ENCODE measurements at regions not wholly inside any gene's neighbourhood (a gene's known extent, or its start where the extent isn't known, plus 50 kb on each side); places are given as distances from the start of the nearest gene placed in this dataset.
A peak's percentile ranks its signal among the peaks of the same experiment; 100 is the strongest.

DNA sequence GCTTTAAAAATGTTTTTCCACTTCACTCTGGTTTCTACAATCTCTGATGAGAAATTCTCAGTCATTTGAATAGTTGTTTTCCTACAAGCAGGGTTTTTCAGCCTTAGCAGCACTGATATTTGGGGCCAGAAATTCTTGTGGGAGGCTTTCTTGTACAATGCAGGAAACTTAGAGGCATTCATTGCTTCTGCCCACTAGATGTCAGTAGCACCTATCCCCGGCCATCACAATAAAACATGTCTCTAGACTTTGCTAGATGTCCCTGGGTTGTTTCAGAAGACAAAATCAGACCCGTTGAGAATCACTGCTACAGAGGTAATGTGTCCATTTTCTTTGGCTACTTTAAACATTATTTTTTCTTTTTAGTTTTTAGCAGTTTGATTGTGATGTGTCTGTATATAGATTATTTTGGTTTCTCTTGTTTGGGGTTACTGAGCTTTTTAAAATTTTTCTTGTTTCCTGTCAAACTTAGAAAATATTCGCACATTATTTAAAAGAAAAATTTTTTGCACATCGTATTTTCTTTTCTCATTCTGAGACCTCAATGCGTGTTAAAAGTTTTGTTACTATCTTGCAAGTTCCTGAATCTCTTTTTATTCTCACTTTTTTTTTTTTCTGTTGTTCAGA, 60.8 kb upstream of the CCDC179 start:
- no peak overlapping the region for H3K4me3 ChIP-seq (replicated peaks; ENCODE audit: low read depth, low read length)
- TF ChIP-seq, protein P1, sequence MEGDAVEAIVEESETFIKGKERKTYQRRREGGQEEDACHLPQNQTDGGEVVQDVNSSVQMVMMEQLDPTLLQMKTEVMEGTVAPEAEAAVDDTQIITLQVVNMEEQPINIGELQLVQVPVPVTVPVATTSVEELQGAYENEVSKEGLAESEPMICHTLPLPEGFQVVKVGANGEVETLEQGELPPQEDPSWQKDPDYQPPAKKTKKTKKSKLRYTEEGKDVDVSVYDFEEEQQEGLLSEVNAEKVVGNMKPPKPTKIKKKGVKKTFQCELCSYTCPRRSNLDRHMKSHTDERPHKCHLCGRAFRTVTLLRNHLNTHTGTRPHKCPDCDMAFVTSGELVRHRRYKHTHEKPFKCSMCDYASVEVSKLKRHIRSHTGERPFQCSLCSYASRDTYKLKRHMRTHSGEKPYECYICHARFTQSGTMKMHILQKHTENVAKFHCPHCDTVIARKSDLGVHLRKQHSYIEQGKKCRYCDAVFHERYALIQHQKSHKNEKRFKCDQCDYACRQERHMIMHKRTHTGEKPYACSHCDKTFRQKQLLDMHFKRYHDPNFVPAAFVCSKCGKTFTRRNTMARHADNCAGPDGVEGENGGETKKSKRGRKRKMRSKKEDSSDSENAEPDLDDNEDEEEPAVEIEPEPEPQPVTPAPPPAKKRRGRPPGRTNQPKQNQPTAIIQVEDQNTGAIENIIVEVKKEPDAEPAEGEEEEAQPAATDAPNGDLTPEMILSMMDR (IDR thresholded peaks at IDR 0.05; ENCODE audit: low read depth, low read length, missing control alignments), result peak; percentile 79
- DNase-seq (ENCODE audit: extremely low read depth, low read depth), result peak; percentile 32

DNA sequence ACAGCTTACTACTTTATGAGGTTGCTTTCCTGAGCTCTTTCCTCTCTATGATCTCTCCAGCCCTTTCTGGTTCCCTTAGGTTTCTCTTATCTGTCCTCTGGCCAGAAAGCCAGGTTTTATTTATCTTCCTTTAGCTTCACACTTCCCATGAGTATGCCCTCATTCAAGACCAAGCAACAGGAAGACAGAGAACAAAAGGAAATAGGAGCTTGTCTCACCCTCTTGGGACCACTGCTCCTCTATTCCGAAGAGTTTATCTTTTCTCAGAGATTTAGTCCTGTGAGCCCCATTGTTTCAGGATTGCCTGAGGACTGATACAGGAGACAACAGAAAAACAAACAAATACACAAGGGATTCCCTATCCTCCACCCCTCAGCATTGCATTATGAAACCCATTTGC, 62.4 kb upstream of the CCDC179 start:
- no peak for DNase-seq (ENCODE audit: extremely low read depth, low read depth)
- no peak overlapping the region for H3K4me3 ChIP-seq (replicated peaks; ENCODE audit: low read depth, low read length)
- TF ChIP-seq, protein P1 (IDR thresholded peaks at IDR 0.05; ENCODE audit: low read depth, low read length, missing control alignments), result no peak

DNA sequence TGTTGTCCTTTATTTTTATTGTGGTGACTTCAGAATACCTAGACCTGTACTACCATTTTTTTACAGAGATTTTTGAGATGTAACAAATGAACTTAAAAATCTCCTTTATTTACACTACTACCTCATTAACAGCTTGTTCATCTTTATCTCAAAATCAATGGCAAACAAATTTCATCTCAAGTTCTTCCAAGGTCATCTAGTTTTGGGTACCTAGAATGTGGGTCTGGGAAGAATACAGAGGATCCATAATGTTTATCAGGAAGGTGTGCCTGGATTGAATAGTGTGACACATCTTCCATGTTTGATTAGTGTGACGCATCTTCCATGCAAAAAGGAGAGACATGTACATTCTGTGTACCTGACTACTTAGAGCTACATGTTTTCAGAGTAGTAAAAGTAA, 63.3 kb upstream of the CCDC179 start:
- TF ChIP-seq, protein P1 (IDR thresholded peaks at IDR 0.05; ENCODE audit: low read depth, low read length, missing control alignments), result no peak
- H3K4me3 ChIP-seq (replicated peaks; ENCODE audit: low read depth, low read length), result no peak overlapping the region
- no peak for DNase-seq (ENCODE audit: extremely low read depth, low read depth)

- TF ChIP-seq, protein P1 (IDR thresholded peaks at IDR 0.05; ENCODE audit: low read depth, low read length, missing control alignments), result no peak
- no peak for DNase-seq (ENCODE audit: extremely low read depth, low read depth)
- no peak overlapping the region for H3K4me3 ChIP-seq (replicated peaks; ENCODE audit: low read depth, low read length)
These were observed 66.1 kb upstream of the CCDC179 start for GRCh38 chr11:22926341-22926740.

DNA sequence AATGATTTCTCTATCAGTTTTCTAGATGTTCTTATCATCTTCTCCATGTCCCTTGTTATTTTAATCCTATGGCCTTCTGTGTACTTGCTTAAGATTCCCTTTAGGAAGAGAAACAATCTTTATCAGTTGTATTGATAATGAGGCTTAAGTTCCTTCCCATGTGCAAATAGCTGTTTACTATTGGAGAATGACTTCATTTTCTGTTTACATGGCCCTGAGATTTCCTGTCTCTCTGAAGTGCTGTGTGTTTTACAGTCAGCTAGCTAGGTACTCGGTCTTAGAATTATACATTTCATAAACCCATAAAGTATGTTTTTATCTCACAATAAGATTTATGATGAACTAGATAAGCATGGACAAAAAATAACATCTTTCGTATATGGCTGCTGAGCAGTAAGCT, 67.5 kb upstream of the CCDC179 start:
- H3K4me3 ChIP-seq (replicated peaks; ENCODE audit: low read depth, low read length), result no peak overlapping the region

DNA sequence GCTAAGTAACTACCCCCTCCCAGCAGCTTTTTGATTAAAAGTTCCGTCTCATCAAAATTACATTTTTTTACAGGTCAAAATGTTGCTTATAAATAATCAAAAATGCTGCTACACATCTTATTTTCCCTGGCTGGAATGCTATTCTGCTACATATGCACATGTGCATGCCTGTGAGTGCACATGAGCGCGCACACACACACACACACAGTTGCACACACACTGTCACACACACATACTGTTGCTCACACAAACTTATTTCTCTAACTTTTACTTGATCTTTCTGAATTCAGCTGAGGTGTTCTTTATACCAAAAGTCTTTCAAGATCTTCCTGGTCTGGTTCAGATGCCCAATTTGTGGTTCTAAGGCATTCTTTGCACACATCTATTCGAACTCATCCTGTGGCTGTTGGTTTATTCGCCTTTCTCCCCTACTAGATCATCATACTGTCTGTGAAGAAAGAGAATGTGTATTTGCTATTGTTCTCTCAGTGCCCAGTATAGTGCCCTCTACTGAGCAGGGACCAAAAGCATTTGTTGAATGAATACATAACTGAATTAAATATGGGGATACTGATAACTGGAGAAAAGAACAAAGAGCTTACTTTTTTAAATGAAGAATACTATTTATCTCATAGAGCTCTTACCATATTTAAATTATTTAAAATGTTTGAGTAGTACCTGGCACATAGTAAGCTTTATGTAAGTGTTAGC, 68.1 kb upstream of the CCDC179 start:
- no peak overlapping the region for H3K4me3 ChIP-seq (replicated peaks; ENCODE audit: low read depth, low read length)
- no peak for DNase-seq (ENCODE audit: extremely low read depth, low read depth)
- TF ChIP-seq, protein P1 (IDR thresholded peaks at IDR 0.05; ENCODE audit: low read depth, low read length, missing control alignments), result no peak

More for the DNA sequence above, 67.5 kb upstream of the CCDC179 start:
- TF ChIP-seq, protein P1 (IDR thresholded peaks at IDR 0.05; ENCODE audit: low read depth, low read length, missing control alignments), result no peak
- DNase-seq (ENCODE audit: extremely low read depth, low read depth), result no peak

Data from HFF-Myc (cell line).